Astrocyte (in vitro differentiated cells and primary cell): ENCODE measurements at regions not wholly inside any gene's neighbourhood (a gene's known extent, or its start where the extent isn't known, plus 50 kb on each side); places are given as distances from the start of the nearest gene placed in this dataset.

Source experiments
- EZH2 ChIP-seq: IDR thresholded peaks from 2 replicates; pipeline ENCODE4 v1.6.1; 2012; ENCODE audit warnings: mild to moderate bottlenecking, low read length, inconsistent platforms; ENCODE audit not compliant: insufficient read depth
- TF ChIP-seq, protein P1 (sequence below): IDR thresholded peaks from 2 replicates; pipeline ENCODE4 v1.5.1; 2011; ENCODE audit warnings: low read depth, mild to moderate bottlenecking, inconsistent platforms, low read length, moderate library complexity; ENCODE audit not compliant: insufficient read depth

DNA sequence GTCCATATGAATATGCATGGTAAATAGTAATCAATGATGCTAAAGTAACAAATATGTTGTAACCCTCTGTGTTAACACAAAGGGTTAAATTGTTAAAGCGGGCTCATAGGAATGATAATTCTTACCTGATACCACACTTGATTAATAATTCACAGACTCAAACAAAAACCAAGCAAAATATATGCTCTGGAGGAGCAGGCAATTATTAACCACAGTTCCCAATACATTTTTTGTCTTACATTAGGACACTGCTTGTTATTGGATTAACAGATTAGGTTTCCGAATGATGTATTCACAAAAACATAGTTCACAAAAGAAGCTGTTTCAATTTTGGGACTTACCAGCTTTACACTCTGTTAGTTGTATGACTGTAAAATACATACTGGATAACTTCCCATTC is 300.9 kb upstream of the LRRTM4 start:
- TF ChIP-seq, protein P1, sequence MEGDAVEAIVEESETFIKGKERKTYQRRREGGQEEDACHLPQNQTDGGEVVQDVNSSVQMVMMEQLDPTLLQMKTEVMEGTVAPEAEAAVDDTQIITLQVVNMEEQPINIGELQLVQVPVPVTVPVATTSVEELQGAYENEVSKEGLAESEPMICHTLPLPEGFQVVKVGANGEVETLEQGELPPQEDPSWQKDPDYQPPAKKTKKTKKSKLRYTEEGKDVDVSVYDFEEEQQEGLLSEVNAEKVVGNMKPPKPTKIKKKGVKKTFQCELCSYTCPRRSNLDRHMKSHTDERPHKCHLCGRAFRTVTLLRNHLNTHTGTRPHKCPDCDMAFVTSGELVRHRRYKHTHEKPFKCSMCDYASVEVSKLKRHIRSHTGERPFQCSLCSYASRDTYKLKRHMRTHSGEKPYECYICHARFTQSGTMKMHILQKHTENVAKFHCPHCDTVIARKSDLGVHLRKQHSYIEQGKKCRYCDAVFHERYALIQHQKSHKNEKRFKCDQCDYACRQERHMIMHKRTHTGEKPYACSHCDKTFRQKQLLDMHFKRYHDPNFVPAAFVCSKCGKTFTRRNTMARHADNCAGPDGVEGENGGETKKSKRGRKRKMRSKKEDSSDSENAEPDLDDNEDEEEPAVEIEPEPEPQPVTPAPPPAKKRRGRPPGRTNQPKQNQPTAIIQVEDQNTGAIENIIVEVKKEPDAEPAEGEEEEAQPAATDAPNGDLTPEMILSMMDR = no peak
- no peak for TF ChIP-seq EZH2
